ENCODE measurements at regions not wholly inside any gene's neighbourhood (a gene's known extent, or its start where the extent isn't known, plus 50 kb on each side); places are given as distances from the start of the nearest gene placed in this dataset.

- Histone ChIP-seq H3K27ac (ENCODE audit: low read depth in 1 of 2, low read length in 2 of 2) (no peak overlapping the region), H3K9ac (ENCODE audit: low read depth in 1 of 2, low read length in 2 of 2) (no peak overlapping the region), H3K36me3 (ENCODE audit: control insufficient read depth in 4 of 4, insufficient read depth in 3 of 4, low read depth in 1 of 4, low read length in 3 of 4) (no peaks in the 10 kb centered on the region), H3K9me3 (ENCODE audit: control insufficient read depth in 4 of 4, low read length in 3 of 4) (no peaks in the 10 kb centered on the region), H3K27me3 (ENCODE audit: control insufficient read depth in 4 of 4, insufficient read depth in 4 of 4, low read length in 3 of 4) (no peaks in the 10 kb centered on the region), H3K4me1 (ENCODE audit: control insufficient read depth in 4 of 4, insufficient read depth in 4 of 4, low read length in 3 of 4) (peaks cover 0 to 3% (median 0%) of the 10 kb centered on the region in 4 donors), H3K4me3 (ENCODE audit: low read depth in 1 of 3, low read length in 3 of 3) (no peak overlapping the region)
- no peak for DNase-seq (ENCODE audit: low spot score)
- no peak for TF ChIP-seq RAD21 (IDR thresholded peaks at IDR 0.05)
- no peak for TF ChIP-seq HNF4A (conservative IDR thresholded peaks at IDR 0.05)
- no peak for TF ChIP-seq FOXA1 (IDR thresholded peaks at IDR 0.05)
- TF ChIP-seq REST (IDR thresholded peaks at IDR 0.05): no peak
- no peak for TF ChIP-seq RXRA (IDR thresholded peaks at IDR 0.05)
- no peak for TF ChIP-seq JUND (IDR thresholded peaks at IDR 0.05)
- no peak for TF ChIP-seq ATF3 (IDR thresholded peaks at IDR 0.05)
- no peak for TF ChIP-seq GABPA (IDR thresholded peaks at IDR 0.05 in 1 of 2, conservative IDR thresholded peaks at IDR 0.05 in 1 of 2)
- TF ChIP-seq, protein P1, sequence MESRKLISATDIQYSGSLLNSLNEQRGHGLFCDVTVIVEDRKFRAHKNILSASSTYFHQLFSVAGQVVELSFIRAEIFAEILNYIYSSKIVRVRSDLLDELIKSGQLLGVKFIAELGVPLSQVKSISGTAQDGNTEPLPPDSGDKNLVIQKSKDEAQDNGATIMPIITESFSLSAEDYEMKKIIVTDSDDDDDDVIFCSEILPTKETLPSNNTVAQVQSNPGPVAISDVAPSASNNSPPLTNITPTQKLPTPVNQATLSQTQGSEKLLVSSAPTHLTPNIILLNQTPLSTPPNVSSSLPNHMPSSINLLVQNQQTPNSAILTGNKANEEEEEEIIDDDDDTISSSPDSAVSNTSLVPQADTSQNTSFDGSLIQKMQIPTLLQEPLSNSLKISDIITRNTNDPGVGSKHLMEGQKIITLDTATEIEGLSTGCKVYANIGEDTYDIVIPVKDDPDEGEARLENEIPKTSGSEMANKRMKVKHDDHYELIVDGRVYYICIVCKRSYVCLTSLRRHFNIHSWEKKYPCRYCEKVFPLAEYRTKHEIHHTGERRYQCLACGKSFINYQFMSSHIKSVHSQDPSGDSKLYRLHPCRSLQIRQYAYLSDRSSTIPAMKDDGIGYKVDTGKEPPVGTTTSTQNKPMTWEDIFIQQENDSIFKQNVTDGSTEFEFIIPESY (IDR thresholded peaks at IDR 0.05): no peak
- TF ChIP-seq YY1 (IDR thresholded peaks at IDR 0.05): no peak
- TF ChIP-seq HNF4G (IDR thresholded peaks at IDR 0.05): no peak
- 69% methylated on average over 3 of the region's 3 CpGs for WGBS
Observed at GRCh38 chr7:46513447-46513848, 592.4 kb upstream of the IGFBP3 start.

GRCh38 chr7:46512891-46513413, 591.9 kb upstream of the IGFBP3 start:
- no peak for DNase-seq (ENCODE audit: low spot score)
- H3K9me3 ChIP-seq (ENCODE audit: control insufficient read depth in 4 of 4, low read length in 3 of 4): no peaks in the 10 kb centered on the region
- no peak overlapping the region for H3K27ac ChIP-seq (ENCODE audit: low read depth in 1 of 2, low read length in 2 of 2)
- H3K4me3 ChIP-seq (ENCODE audit: low read depth in 1 of 3, low read length in 3 of 3): no peak overlapping the region
- 32% methylated on average over 4 of the region's 4 CpGs for WGBS
- no peaks in the 10 kb centered on the region for H3K27me3 ChIP-seq (ENCODE audit: control insufficient read depth in 4 of 4, insufficient read depth in 4 of 4, low read length in 3 of 4)
- H3K36me3 ChIP-seq (ENCODE audit: control insufficient read depth in 4 of 4, insufficient read depth in 3 of 4, low read depth in 1 of 4, low read length in 3 of 4): no peaks in the 10 kb centered on the region
- H3K4me1 ChIP-seq (ENCODE audit: control insufficient read depth in 4 of 4, insufficient read depth in 4 of 4, low read length in 3 of 4): peaks cover 0 to 3% (median 0%) of the 10 kb centered on the region in 4 donors
- H3K9ac ChIP-seq (ENCODE audit: low read depth in 1 of 2, low read length in 2 of 2): no peak overlapping the region
- TF ChIP-seq, protein P2, sequence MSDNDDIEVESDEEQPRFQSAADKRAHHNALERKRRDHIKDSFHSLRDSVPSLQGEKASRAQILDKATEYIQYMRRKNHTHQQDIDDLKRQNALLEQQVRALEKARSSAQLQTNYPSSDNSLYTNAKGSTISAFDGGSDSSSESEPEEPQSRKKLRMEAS (IDR thresholded peaks at IDR 0.05): peak; percentile 75
- TF ChIP-seq REST (IDR thresholded peaks at IDR 0.05) (peak; percentile 38), GABPA (IDR thresholded peaks at IDR 0.05 in 1 of 2, conservative IDR thresholded peaks at IDR 0.05 in 1 of 2) (no peak), TAF1 (conservative IDR thresholded peaks at IDR 0.05) (no peak), EGR1 (IDR thresholded peaks at IDR 0.05; ENCODE audit: low read depth in 2 of 2) (no peak), YY1 (IDR thresholded peaks at IDR 0.05) (peak; percentile 79), FOXA1 (IDR thresholded peaks at IDR 0.05) (no peak), RXRA (IDR thresholded peaks at IDR 0.05) (peak; percentile 65 to 93), JUND (IDR thresholded peaks at IDR 0.05) (peak in 1 of 2 donors; percentile 82), CTCF (IDR thresholded peaks at IDR 0.05; ENCODE audit: low read depth, low read length, missing input control) (no peak), HNF4A (conservative IDR thresholded peaks at IDR 0.05) (peak; percentile 50 to 80), RAD21 (IDR thresholded peaks at IDR 0.05) (peak; percentile 43 to 57), NR2F2 (IDR thresholded peaks at IDR 0.05) (peak; percentile 63), FOXA2 (IDR thresholded peaks at IDR 0.05) (peak; percentile 70), HNF4G (IDR thresholded peaks at IDR 0.05) (no peak), SP1 (IDR thresholded peaks at IDR 0.05) (peak; percentile 42)
- TF ChIP-seq, protein P1 (IDR thresholded peaks at IDR 0.05): peak; percentile 61

Data from liver (tissue), 8 donors.